ENCODE measurements at regions not wholly inside any gene's neighbourhood (a gene's known extent, or its start where the extent isn't known, plus 50 kb on each side); places are given as distances from the start of the nearest gene placed in this dataset.

GRCh38 chr18:74006143-74006542, 141.5 kb downstream of the FBXO15 start:
- Histone ChIP-seq H4K8ac (ENCODE audit: low read length) (no peak overlapping the region), H3K27ac (ENCODE audit: low read length, poor library complexity, severe bottlenecking) (no peak overlapping the region), H3K4me3 (ENCODE audit: insufficient read depth in 1 of 2, low read depth in 1 of 2, low read length in 2 of 2) (no peak overlapping the region), H3K27me3 (ENCODE audit: control insufficient read depth in 1 of 2, insufficient read depth in 1 of 2, low read length in 2 of 2) (peaks cover 0 to 12% of the 10 kb centered on the region in 2 experiments), H3K4ac (ENCODE audit: low read depth in 1 of 2, low read length in 2 of 2) (no peak overlapping the region), H3K18ac (ENCODE audit: low read depth in 1 of 2, low read length in 2 of 2) (no peak overlapping the region), H3K14ac (ENCODE audit: low read length in 2 of 2) (no peak overlapping the region), H2AFZ (ENCODE audit: low read depth, low read length) (no peak overlapping the region), H2AK5ac (ENCODE audit: low read length, severe bottlenecking) (no peak overlapping the region), H3K9me3 (ENCODE audit: control insufficient read depth, low read length) (peaks cover 4% of the 10 kb centered on the region), H4K91ac (ENCODE audit: low read length) (no peak overlapping the region), H3K4me1 (ENCODE audit: control insufficient read depth, insufficient read depth, low read depth, low read length) (no peaks in the 10 kb centered on the region), H2BK5ac (ENCODE audit: low read depth, low read length, poor library complexity, severe bottlenecking) (no peak overlapping the region), H3K4me2 (ENCODE audit: low read length, poor library complexity, severe bottlenecking) (no peak overlapping the region), H3K9ac (ENCODE audit: low read length) (no peak overlapping the region), H3K79me1 (replicated peaks; ENCODE audit: low read length, poor library complexity, severe bottlenecking) (no peaks in the 10 kb centered on the region), H2BK120ac (ENCODE audit: low read depth, low read length) (no peak overlapping the region), H2BK15ac (ENCODE audit: low read depth, poor library complexity, severe bottlenecking) (no peak overlapping the region), H2BK12ac (ENCODE audit: low read length in 2 of 2) (no peak overlapping the region), H3K23ac (ENCODE audit: low read length in 2 of 2) (no peak overlapping the region), H3K36me3 (ENCODE audit: control insufficient read depth in 1 of 2, insufficient read depth in 2 of 2, low read depth in 1 of 2, low read length in 2 of 2) (no peaks in the 10 kb centered on the region)
- WGBS, result 92% methylated on average over 6 of the region's 8 CpGs
- DNase-seq, result no peak

- DNase-seq, result no peak
- WGBS, result 100% methylated on average over 2 of the region's 4 CpGs
- H3K27ac ChIP-seq (ENCODE audit: low read length, poor library complexity, severe bottlenecking), result no peak overlapping the region
- no peak overlapping the region for H3K4ac ChIP-seq (ENCODE audit: low read depth in 1 of 2, low read length in 2 of 2)
- H4K8ac ChIP-seq (ENCODE audit: low read length), result no peak overlapping the region
- no peak overlapping the region for H3K18ac ChIP-seq (ENCODE audit: low read depth in 1 of 2, low read length in 2 of 2)
- no peak overlapping the region for H2BK120ac ChIP-seq (ENCODE audit: low read depth, low read length)
- H3K23ac ChIP-seq (ENCODE audit: low read length in 2 of 2), result no peak overlapping the region
- no peak overlapping the region for H2BK15ac ChIP-seq (ENCODE audit: low read depth, poor library complexity, severe bottlenecking)
- no peaks in the 10 kb centered on the region for H3K36me3 ChIP-seq (ENCODE audit: control insufficient read depth in 1 of 2, insufficient read depth in 2 of 2, low read depth in 1 of 2, low read length in 2 of 2)
- no peaks in the 10 kb centered on the region for H3K4me1 ChIP-seq (ENCODE audit: control insufficient read depth, insufficient read depth, low read depth, low read length)
- H3K79me1 ChIP-seq (replicated peaks; ENCODE audit: low read length, poor library complexity, severe bottlenecking), result no peaks in the 10 kb centered on the region
- no peak overlapping the region for H2BK5ac ChIP-seq (ENCODE audit: low read depth, low read length, poor library complexity, severe bottlenecking)
- peaks cover 0 to 9% of the 10 kb centered on the region in 2 experiments for H3K27me3 ChIP-seq (ENCODE audit: control insufficient read depth in 1 of 2, insufficient read depth in 1 of 2, low read length in 2 of 2)
- H4K91ac ChIP-seq (ENCODE audit: low read length), result no peak overlapping the region
- peaks cover 4% of the 10 kb centered on the region for H3K9me3 ChIP-seq (ENCODE audit: control insufficient read depth, low read length)
- no peak overlapping the region for H3K14ac ChIP-seq (ENCODE audit: low read length in 2 of 2)
- no peak overlapping the region for H2BK12ac ChIP-seq (ENCODE audit: low read length in 2 of 2)
- no peak overlapping the region for H2AFZ ChIP-seq (ENCODE audit: low read depth, low read length)
- H3K9ac ChIP-seq (ENCODE audit: low read length), result no peak overlapping the region
- no peak overlapping the region for H2AK5ac ChIP-seq (ENCODE audit: low read length, severe bottlenecking)
- H3K4me2 ChIP-seq (ENCODE audit: low read length, poor library complexity, severe bottlenecking), result no peak overlapping the region
- H3K4me3 ChIP-seq (ENCODE audit: insufficient read depth in 1 of 2, low read depth in 1 of 2, low read length in 2 of 2), result no peak overlapping the region
Measured at GRCh38 chr18:74005320-74006109, 142.1 kb downstream of the FBXO15 start.

GRCh38 chr18:73992242-73993022, 155.2 kb downstream of the FBXO15 start:
- Histone ChIP-seq H3K27me3 (ENCODE audit: control insufficient read depth in 1 of 2, insufficient read depth in 1 of 2, low read length in 2 of 2) (no peaks in the 10 kb centered on the region), H3K79me1 (replicated peaks; ENCODE audit: low read length, poor library complexity, severe bottlenecking) (no peaks in the 10 kb centered on the region), H2BK5ac (ENCODE audit: low read depth, low read length, poor library complexity, severe bottlenecking) (no peak overlapping the region), H2AK5ac (ENCODE audit: low read length, severe bottlenecking) (no peak overlapping the region), H4K91ac (ENCODE audit: low read length) (no peak overlapping the region), H3K36me3 (ENCODE audit: control insufficient read depth in 1 of 2, insufficient read depth in 2 of 2, low read depth in 1 of 2, low read length in 2 of 2) (no peaks in the 10 kb centered on the region), H2BK15ac (ENCODE audit: low read depth, poor library complexity, severe bottlenecking) (no peak overlapping the region), H3K4me2 (ENCODE audit: low read length, poor library complexity, severe bottlenecking) (no peak overlapping the region), H3K9me3 (ENCODE audit: control insufficient read depth, low read length) (peaks cover 4% of the 10 kb centered on the region), H4K8ac (ENCODE audit: low read length) (no peak overlapping the region), H3K4me3 (ENCODE audit: insufficient read depth in 1 of 2, low read depth in 1 of 2, low read length in 2 of 2) (no peak overlapping the region), H3K4ac (ENCODE audit: low read depth in 1 of 2, low read length in 2 of 2) (no peak overlapping the region), H2AFZ (ENCODE audit: low read depth, low read length) (no peak overlapping the region), H3K4me1 (ENCODE audit: control insufficient read depth, insufficient read depth, low read depth, low read length) (no peaks in the 10 kb centered on the region), H2BK12ac (ENCODE audit: low read length in 2 of 2) (no peak overlapping the region), H3K23ac (ENCODE audit: low read length in 2 of 2) (no peak overlapping the region), H3K27ac (ENCODE audit: low read length, poor library complexity, severe bottlenecking) (no peak overlapping the region), H3K9ac (ENCODE audit: low read length) (no peak overlapping the region), H3K18ac (ENCODE audit: low read depth in 1 of 2, low read length in 2 of 2) (no peak overlapping the region), H3K14ac (ENCODE audit: low read length in 2 of 2) (no peak overlapping the region), H2BK120ac (ENCODE audit: low read depth, low read length) (no peak overlapping the region)
- WGBS, result 81% methylated on average over 4 of the region's 5 CpGs
- DNase-seq, result no peak

- H4K8ac ChIP-seq (ENCODE audit: low read length), result no peak overlapping the region
- H3K14ac ChIP-seq (ENCODE audit: low read length in 2 of 2), result peak overlapping the region in 1 of 2 experiments; percentile 59
- no peak overlapping the region for H3K27ac ChIP-seq (ENCODE audit: low read length, poor library complexity, severe bottlenecking)
- 51% methylated on average over 2 of the region's 2 CpGs for WGBS
- no peaks in the 10 kb centered on the region for H3K27me3 ChIP-seq (ENCODE audit: control insufficient read depth in 1 of 2, insufficient read depth in 1 of 2, low read length in 2 of 2)
- H3K23ac ChIP-seq (ENCODE audit: low read length in 2 of 2), result no peak overlapping the region
- no peak overlapping the region for H2AK5ac ChIP-seq (ENCODE audit: low read length, severe bottlenecking)
- H2AFZ ChIP-seq (ENCODE audit: low read depth, low read length), result no peak overlapping the region
- no peak overlapping the region for H3K4ac ChIP-seq (ENCODE audit: low read depth in 1 of 2, low read length in 2 of 2)
- H2BK12ac ChIP-seq (ENCODE audit: low read length in 2 of 2), result no peak overlapping the region
- H3K4me2 ChIP-seq (ENCODE audit: low read length, poor library complexity, severe bottlenecking), result no peak overlapping the region
- no peak overlapping the region for H2BK120ac ChIP-seq (ENCODE audit: low read depth, low read length)
- no peak overlapping the region for H3K9ac ChIP-seq (ENCODE audit: low read length)
- H3K18ac ChIP-seq (ENCODE audit: low read depth in 1 of 2, low read length in 2 of 2), result no peak overlapping the region
- no peak overlapping the region for H2BK15ac ChIP-seq (ENCODE audit: low read depth, poor library complexity, severe bottlenecking)
- H2BK5ac ChIP-seq (ENCODE audit: low read depth, low read length, poor library complexity, severe bottlenecking), result no peak overlapping the region
- no peak overlapping the region for H3K4me3 ChIP-seq (ENCODE audit: insufficient read depth in 1 of 2, low read depth in 1 of 2, low read length in 2 of 2)
- no peaks in the 10 kb centered on the region for H3K36me3 ChIP-seq (ENCODE audit: control insufficient read depth in 1 of 2, insufficient read depth in 2 of 2, low read depth in 1 of 2, low read length in 2 of 2)
- no peaks in the 10 kb centered on the region for H3K4me1 ChIP-seq (ENCODE audit: control insufficient read depth, insufficient read depth, low read depth, low read length)
- H3K9me3 ChIP-seq (ENCODE audit: control insufficient read depth, low read length), result peaks cover 4% of the 10 kb centered on the region
- no peak for DNase-seq
- H4K91ac ChIP-seq (ENCODE audit: low read length), result peak overlapping the region; percentile 2
- no peaks in the 10 kb centered on the region for H3K79me1 ChIP-seq (replicated peaks; ENCODE audit: low read length, poor library complexity, severe bottlenecking)
Measured at GRCh38 chr18:73991570-73991969, 156.1 kb downstream of the FBXO15 start.
